AG09309 (cell line): ENCODE measurements at regions not wholly inside any gene's neighbourhood (a gene's known extent, or its start where the extent isn't known, plus 50 kb on each side); places are given as distances from the start of the nearest gene placed in this dataset.

Source experiments
- DNase-seq: peaks from one replicate; pipeline ENCODE4 v3.0.0-alpha.2; 2010; ENCODE audit warnings: low read depth
- H3K4me3 ChIP-seq: 2 replicates; pipeline ENCODE4 v1.5.1; 2011; ENCODE audit warnings: mild to moderate bottlenecking, low read depth, low read length, moderate library complexity; ENCODE audit not compliant: control insufficient read depth
- TF ChIP-seq, protein P1 (sequence below): IDR thresholded peaks from 2 replicates; pipeline ENCODE4 v1.5.1; 2011; ENCODE audit warnings: mild to moderate bottlenecking, low read depth, low read length, inconsistent platforms; ENCODE audit not compliant: insufficient read depth, control insufficient read depth; ENCODE audit errors: missing control alignments

- H3K4me3 ChIP-seq, result no peak overlapping the region
- TF ChIP-seq, protein P1, sequence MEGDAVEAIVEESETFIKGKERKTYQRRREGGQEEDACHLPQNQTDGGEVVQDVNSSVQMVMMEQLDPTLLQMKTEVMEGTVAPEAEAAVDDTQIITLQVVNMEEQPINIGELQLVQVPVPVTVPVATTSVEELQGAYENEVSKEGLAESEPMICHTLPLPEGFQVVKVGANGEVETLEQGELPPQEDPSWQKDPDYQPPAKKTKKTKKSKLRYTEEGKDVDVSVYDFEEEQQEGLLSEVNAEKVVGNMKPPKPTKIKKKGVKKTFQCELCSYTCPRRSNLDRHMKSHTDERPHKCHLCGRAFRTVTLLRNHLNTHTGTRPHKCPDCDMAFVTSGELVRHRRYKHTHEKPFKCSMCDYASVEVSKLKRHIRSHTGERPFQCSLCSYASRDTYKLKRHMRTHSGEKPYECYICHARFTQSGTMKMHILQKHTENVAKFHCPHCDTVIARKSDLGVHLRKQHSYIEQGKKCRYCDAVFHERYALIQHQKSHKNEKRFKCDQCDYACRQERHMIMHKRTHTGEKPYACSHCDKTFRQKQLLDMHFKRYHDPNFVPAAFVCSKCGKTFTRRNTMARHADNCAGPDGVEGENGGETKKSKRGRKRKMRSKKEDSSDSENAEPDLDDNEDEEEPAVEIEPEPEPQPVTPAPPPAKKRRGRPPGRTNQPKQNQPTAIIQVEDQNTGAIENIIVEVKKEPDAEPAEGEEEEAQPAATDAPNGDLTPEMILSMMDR, result no peak
- DNase-seq, result no peak
These were observed 100.0 kb downstream of the LSM5 start for GRCh38 chr7:32390210-32390609.

GRCh38 chr7:32385316-32385956 lies 104.7 kb downstream of the LSM5 start:
- DNase-seq, result no peak
- H3K4me3 ChIP-seq, result no peak overlapping the region
- TF ChIP-seq, protein P1, result no peak

DNA sequence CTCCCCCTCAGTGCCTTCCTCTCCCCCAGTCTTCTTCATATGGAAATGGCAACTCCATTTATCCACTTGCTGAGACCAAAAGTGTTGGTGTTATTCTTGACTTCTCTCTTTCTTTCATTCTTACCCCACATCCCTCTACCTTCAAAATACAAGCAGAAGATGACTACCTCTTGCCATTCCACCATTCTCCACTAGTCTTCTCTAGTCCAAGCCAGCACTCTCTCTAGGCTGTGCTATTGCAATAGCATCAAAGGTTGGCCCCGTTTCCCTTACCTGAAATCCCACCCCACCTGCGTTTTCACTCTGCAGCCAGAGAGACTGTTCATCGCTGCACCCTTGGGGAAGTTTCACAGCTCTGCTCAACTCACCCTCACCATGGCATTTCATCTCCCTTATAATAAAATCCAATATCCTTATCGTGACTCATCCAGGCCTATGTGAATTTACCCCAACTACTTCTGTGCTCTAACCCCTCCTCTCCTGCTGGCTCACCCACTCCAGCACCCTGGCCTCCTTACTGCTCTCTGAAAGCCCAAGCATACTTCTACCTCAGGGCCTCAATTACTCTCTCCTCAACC lies 109.1 kb downstream of the LSM5 start:
- TF ChIP-seq, protein P1, result no peak
- DNase-seq, result no peak
- no peak overlapping the region for H3K4me3 ChIP-seq

DNA sequence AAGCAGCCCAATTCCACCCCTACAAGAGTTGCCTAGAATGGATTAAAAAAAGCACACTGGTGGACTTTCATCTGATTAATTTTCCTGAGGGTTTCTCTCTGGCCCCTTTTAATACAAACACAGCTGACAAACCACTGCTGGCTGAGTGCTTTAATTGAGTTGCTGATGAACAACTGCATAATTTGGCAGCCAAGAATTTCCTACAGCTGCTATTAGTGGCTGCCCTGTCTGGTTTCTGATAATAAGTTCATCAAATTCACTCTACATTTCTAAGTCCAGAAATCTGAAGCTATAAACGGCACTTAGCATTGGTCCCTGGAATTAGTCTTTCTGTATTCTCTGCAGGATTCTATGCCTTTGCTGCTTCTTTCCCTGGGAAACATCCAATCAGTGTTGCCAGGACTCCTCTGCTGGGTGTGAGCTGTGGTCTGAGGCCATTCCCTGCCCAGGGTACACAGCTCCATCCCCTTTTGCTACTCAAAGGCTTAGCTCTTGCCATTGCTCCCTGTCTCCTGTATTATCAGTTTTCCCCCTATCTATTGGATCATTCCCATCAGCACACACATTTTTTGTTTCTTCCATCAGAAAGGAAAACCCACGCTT lies 110.6 kb downstream of the LSM5 start:
- no peak for DNase-seq
- TF ChIP-seq, protein P1, result no peak
- no peak overlapping the region for H3K4me3 ChIP-seq

DNA sequence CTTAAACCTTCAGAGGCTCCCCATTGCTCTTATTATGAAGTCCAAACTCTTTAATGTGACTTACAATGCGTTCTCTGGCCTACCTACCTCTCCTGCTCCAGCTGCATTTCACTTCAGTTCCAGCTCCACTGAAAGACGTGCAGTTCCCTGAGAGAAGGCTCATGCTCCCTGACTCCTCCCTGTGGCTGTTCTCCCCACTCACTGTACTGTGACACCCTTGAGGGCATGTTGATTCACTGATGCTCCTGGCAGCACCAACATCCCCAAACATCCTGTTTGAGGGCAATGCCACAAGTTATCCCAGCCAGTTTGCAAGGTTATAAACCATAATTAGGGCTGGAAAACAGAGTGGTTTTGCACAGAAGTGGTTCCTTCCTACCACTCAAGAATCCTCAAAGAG lies 111.2 kb downstream of the LSM5 start:
- no peak overlapping the region for H3K4me3 ChIP-seq
- no peak for DNase-seq
- TF ChIP-seq, protein P1, result no peak

- H3K4me3 ChIP-seq, result no peak overlapping the region
- DNase-seq, result no peak
- TF ChIP-seq, protein P1, result no peak
These were observed 125.6 kb downstream of the LSM5 start for GRCh38 chr7:32364581-32364980.
